ENCODE measurements at regions not wholly inside any gene's neighbourhood (a gene's known extent, or its start where the extent isn't known, plus 50 kb on each side); places are given as distances from the start of the nearest gene placed in this dataset.

DNA sequence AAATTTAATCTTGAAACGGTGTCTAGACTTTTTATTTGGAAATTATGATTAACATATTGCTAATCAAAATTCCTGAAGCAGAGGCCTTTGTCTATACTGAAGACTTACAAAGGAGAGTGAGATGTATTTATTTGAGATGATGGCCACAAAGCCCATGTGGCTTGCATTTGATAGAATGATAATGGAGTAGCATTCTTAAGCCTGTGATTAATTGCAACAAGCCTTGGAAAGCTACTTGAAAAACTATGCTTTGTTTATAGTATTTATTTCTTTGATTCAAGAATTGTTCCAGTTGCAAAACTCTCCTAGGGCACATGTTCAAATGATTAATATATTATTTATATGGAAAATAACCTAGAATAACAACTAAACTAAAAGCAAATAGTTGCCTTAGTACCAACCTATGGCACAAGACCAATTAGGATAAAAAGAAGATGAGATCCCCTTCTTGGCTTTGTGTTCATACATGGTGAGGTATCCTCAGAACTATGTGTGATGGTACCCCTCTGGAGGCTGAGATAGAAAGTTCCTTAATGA, 244.1 kb upstream of the TBL1XR1 start:
- intact Hi-C loops (cut with DNase I) = loop anchor here (5.0 to 10.0 kb wide), 5 partner anchors 76 to 883 kb away; no protein-coding TSS in a partner anchor
- no peak for DNase-seq
- Histone ChIP-seq H3K36me3 (no peaks in the 10 kb centered on the region), H3K27me3 (no peaks in the 10 kb centered on the region), H3K27ac (peak overlapping the region; percentile 80 to 88 (median 81)), H3K4me3 (peak overlapping the region in 3 of 4 donors; percentile 34 to 50 (median 36)), H3K9me3 (no peaks in the 10 kb centered on the region), H3K4me1 (peaks cover 0 to 68% (median 54%) of the 10 kb centered on the region in 4 donors)
- WGBS, 2 donors = 81 to 93% methylated on average over 1 of the region's 1 CpG
- peak in 1 of 4 donors; percentile 4 for TF ChIP-seq POLR2AphosphoS5 (IDR thresholded peaks at IDR 0.05)
- TF ChIP-seq EP300 (IDR thresholded peaks at IDR 0.05) = no peak

DNA sequence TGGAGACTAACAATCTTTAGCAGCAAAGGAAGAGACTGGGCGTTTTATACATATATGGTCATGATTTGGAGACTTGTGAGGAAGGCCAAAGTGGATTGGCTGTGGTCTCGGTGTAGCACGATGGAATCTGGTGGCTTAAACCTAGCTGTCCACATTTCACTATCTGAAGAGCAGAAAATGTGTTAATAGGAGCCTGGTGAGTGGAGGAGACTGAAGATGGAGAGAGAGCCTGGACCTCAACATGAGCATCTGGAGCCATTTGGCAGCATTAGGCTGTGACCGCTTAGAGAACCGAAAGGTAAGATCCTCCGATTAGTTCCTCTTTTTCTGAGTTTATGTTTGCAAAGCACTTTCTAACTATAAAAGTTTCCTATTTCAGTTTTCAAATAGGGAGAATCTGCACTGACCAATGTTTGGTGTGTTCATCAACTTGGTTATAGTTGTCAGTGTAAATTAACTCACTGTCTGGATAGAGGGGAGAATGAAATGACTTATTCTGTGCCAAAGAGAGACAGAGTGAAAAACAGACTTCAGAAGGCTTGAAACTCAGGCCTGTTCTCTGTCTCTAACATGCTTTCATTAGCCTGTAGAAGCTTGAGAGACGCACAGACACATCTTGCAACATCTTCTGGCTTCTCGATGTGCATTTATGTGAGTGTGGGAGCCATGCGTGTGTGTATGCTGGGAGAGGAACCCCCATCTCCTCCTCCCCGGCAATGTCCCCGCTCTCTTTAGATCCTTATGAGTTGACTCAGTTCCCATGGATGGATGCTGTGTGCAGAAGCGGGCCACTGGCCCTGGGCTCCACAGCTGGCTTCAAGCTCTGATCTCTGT, 244.7 kb upstream of the TBL1XR1 start:
- Histone ChIP-seq H3K9me3 (no peaks in the 10 kb centered on the region), H3K4me1 (peaks cover 0 to 74% (median 57%) of the 10 kb centered on the region in 4 donors), H3K27ac (peak overlapping the region; percentile 80 to 88 (median 81)), H3K36me3 (no peaks in the 10 kb centered on the region), H3K4me3 (peak overlapping the region; percentile 15 to 50 (median 35)), H3K27me3 (no peaks in the 10 kb centered on the region)
- 66 to 81% methylated on average over 12 of the region's 12 CpGs for WGBS, 2 donors
- intact Hi-C loops (cut with DNase I) = loop anchor here (2.0 to 10.0 kb wide), 6 partner anchors 75 to 883 kb away; partner anchors contain the start of gene TBL1XR1
- peak; percentile 82 for DNase-seq
- TF ChIP-seq POLR2AphosphoS5 (IDR thresholded peaks at IDR 0.05) (peak; percentile 34 to 71 (median 59)), EP300 (IDR thresholded peaks at IDR 0.05) (no peak)
- TF ChIP-seq, protein P1, sequence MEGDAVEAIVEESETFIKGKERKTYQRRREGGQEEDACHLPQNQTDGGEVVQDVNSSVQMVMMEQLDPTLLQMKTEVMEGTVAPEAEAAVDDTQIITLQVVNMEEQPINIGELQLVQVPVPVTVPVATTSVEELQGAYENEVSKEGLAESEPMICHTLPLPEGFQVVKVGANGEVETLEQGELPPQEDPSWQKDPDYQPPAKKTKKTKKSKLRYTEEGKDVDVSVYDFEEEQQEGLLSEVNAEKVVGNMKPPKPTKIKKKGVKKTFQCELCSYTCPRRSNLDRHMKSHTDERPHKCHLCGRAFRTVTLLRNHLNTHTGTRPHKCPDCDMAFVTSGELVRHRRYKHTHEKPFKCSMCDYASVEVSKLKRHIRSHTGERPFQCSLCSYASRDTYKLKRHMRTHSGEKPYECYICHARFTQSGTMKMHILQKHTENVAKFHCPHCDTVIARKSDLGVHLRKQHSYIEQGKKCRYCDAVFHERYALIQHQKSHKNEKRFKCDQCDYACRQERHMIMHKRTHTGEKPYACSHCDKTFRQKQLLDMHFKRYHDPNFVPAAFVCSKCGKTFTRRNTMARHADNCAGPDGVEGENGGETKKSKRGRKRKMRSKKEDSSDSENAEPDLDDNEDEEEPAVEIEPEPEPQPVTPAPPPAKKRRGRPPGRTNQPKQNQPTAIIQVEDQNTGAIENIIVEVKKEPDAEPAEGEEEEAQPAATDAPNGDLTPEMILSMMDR (IDR thresholded peaks at IDR 0.05) = no peak

DNA sequence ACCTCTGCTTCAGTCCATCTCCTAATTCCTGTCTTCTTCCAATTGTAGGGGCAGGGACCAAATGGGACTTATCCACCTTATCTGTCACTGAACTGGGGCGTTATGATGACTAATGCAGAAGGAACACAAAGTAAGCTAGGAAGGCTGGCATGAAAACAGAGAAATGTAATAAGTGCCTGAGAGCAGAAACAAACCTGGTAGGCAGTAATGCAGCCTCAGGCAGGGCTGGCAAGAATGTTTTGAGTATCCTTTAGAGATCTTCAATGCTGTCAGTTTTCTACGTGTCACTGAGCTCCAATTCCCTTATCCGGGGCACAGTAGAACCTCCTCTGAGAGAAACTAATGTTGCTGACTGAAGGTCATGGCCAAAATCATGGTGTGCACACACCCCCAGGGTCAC, 246.2 kb upstream of the TBL1XR1 start:
- Histone ChIP-seq H3K27me3 (no peaks in the 10 kb centered on the region), H3K36me3 (no peaks in the 10 kb centered on the region), H3K27ac (peak overlapping the region; percentile 80 to 88 (median 81)), H3K4me3 (peak overlapping the region in 3 of 4 donors; percentile 11 to 50 (median 34)), H3K9me3 (no peaks in the 10 kb centered on the region), H3K4me1 (peaks cover 0 to 78% (median 62%) of the 10 kb centered on the region in 4 donors)
- DNase-seq = no peak
- TF ChIP-seq, protein P1 (IDR thresholded peaks at IDR 0.05) = no peak
- TF ChIP-seq POLR2AphosphoS5 (IDR thresholded peaks at IDR 0.05) = no peak
- no peak for TF ChIP-seq POLR2A (IDR thresholded peaks at IDR 0.05)
- TF ChIP-seq EP300 (IDR thresholded peaks at IDR 0.05) = no peak
- 23 to 62% methylated on average over 3 of the region's 3 CpGs for WGBS, 2 donors
- intact Hi-C loops (cut with DNase I) = loop anchor here (2.0 to 10.0 kb wide), 6 partner anchors 74 to 881 kb away; partner anchors contain the start of gene TBL1XR1

DNA sequence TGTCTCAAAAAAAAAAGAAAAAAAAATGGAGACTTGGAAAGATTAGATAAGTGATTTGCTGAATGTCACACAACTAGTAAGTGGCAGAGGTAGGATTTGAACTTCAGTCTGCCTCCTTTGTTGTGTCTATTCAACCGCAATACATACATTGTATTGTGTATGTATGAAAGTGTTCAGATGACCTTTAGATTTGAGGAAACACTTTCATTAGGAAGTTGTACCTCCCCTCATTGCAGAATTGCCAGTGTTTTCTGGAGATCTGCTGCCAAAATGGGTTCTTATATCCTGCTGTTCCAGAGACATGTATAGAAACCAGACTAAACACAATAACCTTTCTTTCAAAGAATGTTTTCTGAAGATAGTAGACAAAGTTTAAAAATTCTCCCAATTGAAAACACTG, 247.4 kb upstream of the TBL1XR1 start:
- Histone ChIP-seq H3K27ac (peak overlapping the region; percentile 80 to 88 (median 81)), H3K9me3 (no peaks in the 10 kb centered on the region), H3K27me3 (no peaks in the 10 kb centered on the region), H3K4me3 (no peak overlapping the region), H3K4me1 (peaks cover 0 to 77% (median 57%) of the 10 kb centered on the region in 4 donors), H3K36me3 (no peaks in the 10 kb centered on the region)
- 74 to 88% methylated on average over 1 of the region's 1 CpG for WGBS, 2 donors
- no peak for DNase-seq
- intact Hi-C loops (cut with DNase I) = loop anchor here (5.0 to 10.0 kb wide), 6 partner anchors 73 to 880 kb away; no protein-coding TSS in a partner anchor
- no peak for TF ChIP-seq POLR2A (IDR thresholded peaks at IDR 0.05)

DNA sequence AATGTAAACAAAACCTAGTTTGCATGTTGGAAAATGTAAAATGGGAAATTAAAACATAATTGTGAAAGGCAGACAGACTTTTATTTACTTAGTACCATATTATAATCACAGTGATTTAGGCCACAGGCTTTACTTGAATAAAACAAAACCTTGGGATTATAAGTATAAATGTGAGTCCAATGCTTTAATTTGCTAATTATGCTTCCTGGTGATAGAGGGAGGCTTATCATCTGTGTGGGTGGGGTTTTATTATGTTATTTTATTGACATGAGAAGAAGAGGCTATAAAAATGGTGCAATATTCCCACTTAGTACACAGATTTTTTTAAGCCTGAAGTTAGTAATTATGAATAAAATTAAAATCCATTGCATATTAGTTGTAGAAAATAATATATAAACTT, 248.3 kb upstream of the TBL1XR1 start:
- H3K4me3 ChIP-seq = no peak overlapping the region
- intact Hi-C loops (cut with DNase I) = loop anchor here (5.0 to 10.0 kb wide), 2 partner anchors 152 to 879 kb away; no protein-coding TSS in a partner anchor
- no peaks in the 10 kb centered on the region for H3K27me3 ChIP-seq
- H3K4me1 ChIP-seq = peaks cover 0 to 75% (median 53%) of the 10 kb centered on the region in 4 donors
- H3K9me3 ChIP-seq = no peaks in the 10 kb centered on the region
- no peak for TF ChIP-seq POLR2A (IDR thresholded peaks at IDR 0.05)
- TF ChIP-seq EP300 (IDR thresholded peaks at IDR 0.05) = no peak
- no peak for TF ChIP-seq POLR2AphosphoS5 (IDR thresholded peaks at IDR 0.05)
- TF ChIP-seq, protein P1 (IDR thresholded peaks at IDR 0.05) = no peak
- H3K36me3 ChIP-seq = no peaks in the 10 kb centered on the region
- peak overlapping the region; percentile 58 to 88 (median 80) for H3K27ac ChIP-seq
- DNase-seq = no peak
